Caco-2 (cell line): ENCODE measurements at regions not wholly inside any gene's neighbourhood (a gene's known extent, or its start where the extent isn't known, plus 50 kb on each side); places are given as distances from the start of the nearest gene placed in this dataset.

Source experiments
- BruUV-seq: library from RNA; stranded (reverse); fragments of 400-500 nt; replicated peaks from 2 replicates; lab custom pipeline; 2021; lab: Mats Ljungman, UMichigan
- CTCF ChIA-PET: fragments of 300-600 bp; sonication (Branson Sonifier 250); formaldehyde crosslinking; loops from one replicate; lab custom pipeline; 2022; ENCODE audit warnings: antibody characterized with exemption; lab: Charles Lee
- POLR2A ChIA-PET: fragments of 300-600 bp; sonication (Branson Sonifier 250); formaldehyde crosslinking; loops from one replicate; lab custom pipeline; 2022; ENCODE audit warnings: antibody characterized with exemption; lab: Charles Lee
- DNase-seq, 2 experiments: peaks; one replicate each; pipeline versions ENCODE4 v3.0.0 to v3.0.0-alpha.2; 2020 to 2022
- H3K27me3 ChIP-seq: replicated peaks from 2 replicates; pipeline ENCODE4 v1.6.0; 2011; ENCODE audit warnings: low read length; ENCODE audit not compliant: control insufficient read depth, insufficient read depth
- H3K36me3 ChIP-seq: 2 replicates; pipeline ENCODE4 v1.5.1; 2011; ENCODE audit warnings: low read length; ENCODE audit not compliant: control insufficient read depth, insufficient read depth
- H3K4me1 ChIP-seq: fragments of 250-450 bp; sonication (Bioruptor Pico); 2 replicates; pipeline ENCODE4 v1.5.1; 2020; ENCODE audit warnings: mild to moderate bottlenecking
- H3K4me3 ChIP-seq: 2 replicates; pipeline ENCODE4 v1.5.1; 2011; ENCODE audit warnings: low read depth, mild to moderate bottlenecking, control low read depth, low read length
- H3K9me3 ChIP-seq: fragments of 250-450 bp; sonication (Bioruptor Pico); 2 replicates; pipeline ENCODE4 v1.5.1; 2020; ENCODE audit warnings: mild to moderate bottlenecking, moderate library complexity
- H3K27ac Mint-ChIP-seq: one replicate; pipeline ENCODE4 v1.8.0; 2022; ENCODE audit warnings: mixed read lengths; ENCODE audit not compliant: unreplicated experiment
- H3K27me3 Mint-ChIP-seq: one replicate; pipeline ENCODE4 v1.8.0; 2022; ENCODE audit warnings: mixed read lengths; ENCODE audit not compliant: insufficient read depth, unreplicated experiment
- H3K36me3 Mint-ChIP-seq: one replicate; pipeline ENCODE4 v1.8.0; 2022; ENCODE audit warnings: mild to moderate bottlenecking, mixed read lengths; ENCODE audit not compliant: insufficient read depth, unreplicated experiment
- H3K4me1 Mint-ChIP-seq: one replicate; pipeline ENCODE4 v1.8.0; 2022; ENCODE audit warnings: low read depth, mixed read lengths; ENCODE audit not compliant: unreplicated experiment
- H3K4me3 Mint-ChIP-seq: one replicate; pipeline ENCODE4 v1.8.0; 2022; ENCODE audit warnings: mild to moderate bottlenecking, moderate library complexity, mixed read lengths; ENCODE audit not compliant: unreplicated experiment
- H3K9me3 Mint-ChIP-seq: one replicate; pipeline ENCODE4 v1.8.0; 2022; ENCODE audit warnings: mixed read lengths; ENCODE audit not compliant: unreplicated experiment
- CTCF ChIP-seq, 2 experiments: fragments of 200-600 bp in 1 of 2; IDR thresholded peaks; 1 replicate in 1 of 2; 2 replicates in 1 of 2; pipeline versions ENCODE4 v1.5.1 to v1.8.0; 2011 to 2022; ENCODE audit warnings: antibody characterized with exemption in 1 of 2, control low read depth in 1 of 2, inconsistent platforms in 1 of 2, low read depth in 1 of 2, low read length in 1 of 2, mild to moderate bottlenecking in 1 of 2, moderate library complexity in 1 of 2; ENCODE audit not compliant: insufficient read depth in 1 of 2, severe bottlenecking in 1 of 2, unreplicated experiment in 1 of 2
- intact Hi-C: fragments of 100-400 bp; cut with micrococcal nuclease; formaldehyde crosslinking; loops from one replicate; pipeline ENCODE4 v1.10.0; 2022; ENCODE audit not compliant: unreplicated experiment

GRCh38 chr3:72439321-72440183 lies 408.7 kb downstream of the SHQ1 start:
- no TSS peak for BruUV-seq
- intact Hi-C loops: no loop called here

GRCh38 chr3:72437661-72438406 lies 410.4 kb downstream of the SHQ1 start:
- Histone ChIP-seq H3K9me3 (no peaks in the 10 kb centered on the region), H3K4me1 (no peaks in the 10 kb centered on the region), H3K4me3 (no peak overlapping the region), H3K36me3 (no peaks in the 10 kb centered on the region), H3K27me3 (no peaks in the 10 kb centered on the region)
- no peak for TF ChIP-seq CTCF (IDR thresholded peaks at IDR 0.05; ENCODE audit: insufficient read depth in 1 of 2, low read depth in 1 of 2, low read length in 1 of 2, severe bottlenecking in 1 of 2, unreplicated experiment in 1 of 2)
- POLR2A ChIA-PET: no interaction called here
- BruUV-seq: no TSS peak
- Mint-ChIP-seq H3K36me3 (peaks cover 14% of the 10 kb centered on the region), H3K4me3 (no peak overlapping the region), H3K27me3 (no peaks in the 10 kb centered on the region), H3K9me3 (no peaks in the 10 kb centered on the region), H3K4me1 (peaks cover 17% of the 10 kb centered on the region), H3K27ac (no peak overlapping the region)
- CTCF ChIA-PET: no interaction called here
- no peak for DNase-seq
- intact Hi-C loops: no loop called here

More at GRCh38 chr3:72439321-72440183, 408.7 kb downstream of the SHQ1 start:
- peaks cover 9% of the 10 kb centered on the region; the same call in 1 of the 2 replicates for H3K4me1 ChIP-seq
- TF ChIP-seq CTCF (IDR thresholded peaks at IDR 0.05; ENCODE audit: insufficient read depth in 1 of 2, low read depth in 1 of 2, low read length in 1 of 2, severe bottlenecking in 1 of 2, unreplicated experiment in 1 of 2): no peak
- no peak overlapping the region for H3K4me3 ChIP-seq
- Mint-ChIP-seq H3K4me1 (peaks cover 32% of the 10 kb centered on the region), H3K9me3 (no peaks in the 10 kb centered on the region), H3K36me3 (peaks cover 20% of the 10 kb centered on the region), H3K4me3 (no peak overlapping the region), H3K27me3 (no peaks in the 10 kb centered on the region), H3K27ac (no peak overlapping the region)
- no peaks in the 10 kb centered on the region for H3K27me3 ChIP-seq
- DNase-seq: no peak
- H3K36me3 ChIP-seq: no peaks in the 10 kb centered on the region
- POLR2A ChIA-PET: no interaction called here
- CTCF ChIA-PET: no interaction called here
- H3K9me3 ChIP-seq: no peaks in the 10 kb centered on the region

- H3K9me3 Mint-ChIP-seq: no peaks in the 10 kb centered on the region
- no peaks in the 10 kb centered on the region for H3K4me1 ChIP-seq
- H3K9me3 ChIP-seq: no peaks in the 10 kb centered on the region
- no peak overlapping the region for H3K27ac Mint-ChIP-seq
- ChIA-PET POLR2A (no interaction called here), CTCF (no interaction called here)
- H3K36me3 ChIP-seq: no peaks in the 10 kb centered on the region
- no TSS peak for BruUV-seq
- H3K27me3 ChIP-seq: no peaks in the 10 kb centered on the region
- intact Hi-C loops: no loop called here
- no peak for DNase-seq
- peaks cover 17% of the 10 kb centered on the region for H3K4me1 Mint-ChIP-seq
- H3K36me3 Mint-ChIP-seq: peaks cover 14% of the 10 kb centered on the region
- H3K4me3 ChIP-seq: no peak overlapping the region
- H3K27me3 Mint-ChIP-seq: no peaks in the 10 kb centered on the region
- no peak for TF ChIP-seq CTCF (IDR thresholded peaks at IDR 0.05; ENCODE audit: insufficient read depth in 1 of 2, low read depth in 1 of 2, low read length in 1 of 2, severe bottlenecking in 1 of 2, unreplicated experiment in 1 of 2)
- H3K4me3 Mint-ChIP-seq: no peak overlapping the region
Observed at GRCh38 chr3:72436863-72437592, 411.2 kb downstream of the SHQ1 start.
